SK-N-SH treated with all-trans-retinoic acid at 6 μM for 48 hours (cell line): ENCODE measurements at regions not wholly inside any gene's neighbourhood (a gene's known extent, or its start where the extent isn't known, plus 50 kb on each side); places are given as distances from the start of the nearest gene placed in this dataset.

ENCODE experiments used
- PATZ1 ChIP-seq: fragments of 250-450 bp; sonication (Bioruptor Pico); IDR thresholded peaks from 2 replicates; pipeline ENCODE4 v1.8.0; 2020; ENCODE audit warnings: mild to moderate bottlenecking, moderate library complexity, borderline replicate concordance
- POU6F1 ChIP-seq: fragments of 250-450 bp; sonication (Bioruptor Pico); IDR thresholded peaks from 2 replicates; pipeline ENCODE4 v1.8.0; 2021; ENCODE audit warnings: low read depth, mild to moderate bottlenecking, moderate library complexity, borderline replicate concordance
- SNAI2 ChIP-seq: fragments of 250-450 bp; sonication (Bioruptor Pico); IDR thresholded peaks from 2 replicates; pipeline ENCODE4 v1.5.0; 2020; ENCODE audit warnings: mild to moderate bottlenecking, moderate library complexity
- ZC3H10 ChIP-seq: fragments of 250-450 bp; sonication (Bioruptor Pico); IDR thresholded peaks from 2 replicates; pipeline ENCODE4 v1.5.1; 2021; ENCODE audit warnings: mild to moderate bottlenecking, moderate library complexity
- ZFP3 ChIP-seq: fragments of 250-450 bp; sonication (Bioruptor Pico); IDR thresholded peaks from 2 replicates; pipeline ENCODE4 v1.5.0; 2020; ENCODE audit warnings: mild to moderate bottlenecking, moderate library complexity
- ZNF70 ChIP-seq: fragments of 450-650 bp; formaldehyde crosslinking; IDR thresholded peaks from 2 replicates; pipeline ENCODE4 v1.5.0; 2020; ENCODE audit warnings: mild to moderate bottlenecking, moderate library complexity

GRCh38 chr5:117183326-117183725, 608.7 kb upstream of the SEMA6A start:
- TF ChIP-seq ZC3H10 (CRISPR knock-in tag) (no peak), SNAI2 (CRISPR knock-in tag) (no peak), ZNF70 (no peak), ZFP3 (CRISPR knock-in tag) (no peak), PATZ1 (CRISPR knock-in tag) (no peak), POU6F1 (no peak)
